Body of pancreas (tissue), 4 donors: ENCODE measurements at regions not wholly inside any gene's neighbourhood (a gene's known extent, or its start where the extent isn't known, plus 50 kb on each side); places are given as distances from the start of the nearest gene placed in this dataset.
"Not testable (repeated sequence)": the region's sequence is repeated elsewhere in the genome, so short reads cannot be mapped to it uniquely, and the experiment has no call there.

Experiments
- ATAC-seq: fragments of 150-250 bp; one replicate; pipeline ENCODE4 v1.9.1; 2016
- DNase-seq, 4 donors: peaks; one replicate each; pipeline ENCODE4 v3.0.0-alpha.2; 2019
- H3K27ac ChIP-seq, 4 donors: fragments of 200-600 bp; sonication (generic); 1 replicate in 3 of 4; 2 replicates in 1 of 4; pipeline versions ENCODE4 v1.5.1 to v1.6.1; 2016 to 2019; ENCODE audit warnings: mild to moderate bottlenecking in 1 of 4, mixed read lengths in 1 of 4, moderate library complexity in 1 of 4
- H3K27me3 ChIP-seq, 2 donors: fragments of 200-600 bp; sonication (generic); one replicate each; pipeline ENCODE4 v1.6.0; 2016; ENCODE audit warnings: mild to moderate bottlenecking in 1 of 2
- H3K36me3 ChIP-seq, 2 donors: fragments of 200-600 bp; sonication (generic); replicated peaks in 1 of 2; 2 replicates each; pipeline ENCODE4 v1.5.1; 2016; ENCODE audit warnings: low read depth in 2 of 2; ENCODE audit not compliant: insufficient read depth in 1 of 2
- H3K4me1 ChIP-seq: fragments of 200-600 bp; sonication (generic); one replicate; pipeline ENCODE4 v1.6.0; 2016
- H3K4me3 ChIP-seq, 2 donors: fragments of 200-600 bp; sonication (generic); 1 replicate in 1 of 2; 2 replicates in 1 of 2; pipeline ENCODE4 v1.5.1; 2016 to 2019
- H3K9me3 ChIP-seq, 3 donors: fragments of 200-600 bp; sonication (generic); 1 replicate in 2 of 3; 2 replicates in 1 of 3; pipeline ENCODE4 v1.5.1; 2016
- POLR2A ChIP-seq, 3 donors: fragments of 450-650 bp; IDR thresholded peaks; one replicate each; pipeline ENCODE4 v1.6.1; 2016; ENCODE audit warnings: antibody characterized with exemption in 3 of 3, mild to moderate bottlenecking in 2 of 3
- WGBS, 2 donors: methylation state at CpG; one replicate each; pipeline ENCODE4 v1.1.5; 2017; 5-methylcytosine and 5-hydroxymethylcytosine counted together
- intact Hi-C: fragments of 100-400 bp; cut with DNase I; formaldehyde crosslinking; loops from one replicate; pipeline ENCODE4 v1.15.1; 2023
- TF ChIP-seq, protein P1 (sequence below), 7 experiments: fragments of 450-650 bp in 4 of 7; fragments of 200-600 bp in 3 of 7; sonication (generic) in 3 of 7; IDR thresholded peaks; one replicate each; pipeline ENCODE4 v1.5.1; 2016 to 2019; ENCODE audit warnings: antibody characterized with exemption in 7 of 7

DNA sequence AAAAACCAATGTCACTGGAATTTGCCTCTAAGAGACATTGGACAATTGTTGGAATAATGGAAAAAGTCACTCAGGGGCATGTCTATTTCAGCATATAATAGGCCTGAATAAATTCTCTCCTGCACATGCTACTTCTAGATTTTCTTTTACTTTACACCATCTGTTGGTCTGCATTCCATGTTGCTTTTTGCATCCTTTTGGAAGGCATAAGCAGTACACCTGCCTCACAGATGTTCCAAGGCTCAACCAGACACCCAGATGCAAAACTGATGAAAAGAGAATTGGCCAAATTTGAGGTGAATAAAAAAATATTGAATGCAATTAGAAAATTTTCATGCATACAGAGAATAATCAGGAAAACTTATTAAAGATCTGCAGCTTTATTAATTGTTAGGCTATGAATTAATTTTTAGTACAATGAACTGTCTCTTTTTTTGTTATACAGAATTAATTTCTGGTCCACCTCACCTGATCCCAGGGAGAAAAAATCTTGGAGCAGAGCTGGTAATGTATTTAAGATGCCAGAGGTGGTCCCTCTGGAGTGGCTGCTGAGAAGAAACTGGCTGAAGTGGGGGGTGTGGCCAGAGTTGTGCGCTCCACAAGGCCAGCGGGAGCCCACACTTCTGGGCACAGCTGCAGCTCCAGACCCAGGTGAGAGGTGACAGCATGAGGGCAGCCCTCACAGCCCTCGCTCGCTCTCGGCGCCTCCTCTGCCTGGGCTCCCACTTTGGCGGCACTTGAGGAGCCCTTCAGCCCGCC is 778.6 kb downstream of the CDH11 start:
- no peak for ATAC-seq
- Histone ChIP-seq H3K27ac (no peak overlapping the region), H3K4me1 (no peaks in the 10 kb centered on the region), H3K27me3 (no peaks in the 10 kb centered on the region), H3K36me3 (no peaks in the 10 kb centered on the region), H3K4me3 (no peak overlapping the region), H3K9me3 (no peaks in the 10 kb centered on the region)
- WGBS, 2 donors: 94 to 97% methylated on average over 7 to 8 of the region's 8 CpGs
- intact Hi-C loops: no loop called here
- no peak for DNase-seq
- no peak for TF ChIP-seq POLR2A (IDR thresholded peaks at IDR 0.05)
- TF ChIP-seq, protein P1, sequence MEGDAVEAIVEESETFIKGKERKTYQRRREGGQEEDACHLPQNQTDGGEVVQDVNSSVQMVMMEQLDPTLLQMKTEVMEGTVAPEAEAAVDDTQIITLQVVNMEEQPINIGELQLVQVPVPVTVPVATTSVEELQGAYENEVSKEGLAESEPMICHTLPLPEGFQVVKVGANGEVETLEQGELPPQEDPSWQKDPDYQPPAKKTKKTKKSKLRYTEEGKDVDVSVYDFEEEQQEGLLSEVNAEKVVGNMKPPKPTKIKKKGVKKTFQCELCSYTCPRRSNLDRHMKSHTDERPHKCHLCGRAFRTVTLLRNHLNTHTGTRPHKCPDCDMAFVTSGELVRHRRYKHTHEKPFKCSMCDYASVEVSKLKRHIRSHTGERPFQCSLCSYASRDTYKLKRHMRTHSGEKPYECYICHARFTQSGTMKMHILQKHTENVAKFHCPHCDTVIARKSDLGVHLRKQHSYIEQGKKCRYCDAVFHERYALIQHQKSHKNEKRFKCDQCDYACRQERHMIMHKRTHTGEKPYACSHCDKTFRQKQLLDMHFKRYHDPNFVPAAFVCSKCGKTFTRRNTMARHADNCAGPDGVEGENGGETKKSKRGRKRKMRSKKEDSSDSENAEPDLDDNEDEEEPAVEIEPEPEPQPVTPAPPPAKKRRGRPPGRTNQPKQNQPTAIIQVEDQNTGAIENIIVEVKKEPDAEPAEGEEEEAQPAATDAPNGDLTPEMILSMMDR (IDR thresholded peaks at IDR 0.05): no peak

DNA sequence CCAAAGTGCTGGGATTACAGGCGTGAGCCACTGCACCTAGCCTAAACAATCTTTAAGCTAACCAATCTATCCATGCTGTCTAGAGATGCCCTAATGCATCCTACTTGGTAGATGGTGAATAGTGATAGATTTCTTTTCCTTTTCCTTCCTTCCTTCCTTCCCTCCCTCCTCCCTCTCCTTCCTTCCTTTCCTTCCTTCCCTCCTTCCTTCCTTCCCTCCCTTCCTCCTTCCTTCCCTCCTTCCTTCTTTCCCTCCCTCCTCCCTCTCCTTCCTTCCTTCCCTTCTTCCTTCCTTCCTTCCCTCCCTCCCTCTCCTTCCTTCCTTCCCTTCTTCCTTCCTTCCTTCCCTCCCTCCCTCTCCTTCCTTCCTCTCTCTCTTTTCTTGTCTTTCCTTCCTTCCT is 780.5 kb downstream of the CDH11 start:
- DNase-seq, H3K9me3 ChIP-seq, ATAC-seq, H3K36me3 ChIP-seq, H3K4me3 ChIP-seq, H3K27ac ChIP-seq, H3K27me3 ChIP-seq, H3K4me1 ChIP-seq, intact Hi-C loops: not testable (repeated sequence)
- WGBS, 2 donors: 35 to 58% methylated on average over 1 of the region's 1 CpG

DNA sequence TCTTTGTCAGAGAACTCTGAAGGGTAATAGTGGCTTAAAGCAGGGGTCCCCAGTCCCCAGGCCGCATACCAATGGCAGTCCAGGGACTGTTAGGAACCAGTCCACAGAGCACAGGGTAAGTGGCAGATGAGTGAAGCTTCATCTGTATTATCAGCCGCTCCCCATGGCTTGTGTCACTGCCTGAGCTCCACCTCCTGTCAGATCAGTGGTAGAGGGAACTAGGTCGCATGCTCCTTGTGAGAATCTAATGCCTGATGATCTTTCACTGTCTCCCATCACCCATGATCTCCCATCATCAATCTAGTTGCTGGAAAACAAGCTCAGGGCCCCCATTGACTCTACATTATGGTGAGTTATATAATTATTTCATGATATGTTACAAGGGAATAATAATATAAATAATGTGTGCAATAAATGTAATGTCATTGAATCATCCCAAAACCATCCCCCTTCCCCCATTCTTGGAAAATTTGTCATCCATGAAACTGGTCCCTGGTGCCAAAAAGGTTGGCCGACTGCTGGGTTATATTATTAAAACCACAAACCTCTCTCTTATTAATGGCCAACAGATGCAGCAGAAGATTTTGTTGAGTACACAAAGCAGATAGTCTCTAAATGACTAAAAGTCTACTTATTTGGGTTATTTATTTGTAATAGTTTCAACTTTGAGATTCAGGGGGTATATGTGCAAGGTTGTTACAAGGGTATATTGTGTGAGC is 782.7 kb downstream of the CDH11 start:
- TF ChIP-seq, protein P1 (IDR thresholded peaks at IDR 0.05): no peak
- TF ChIP-seq POLR2A (IDR thresholded peaks at IDR 0.05): no peak
- Histone ChIP-seq H3K9me3 (no peaks in the 10 kb centered on the region), H3K36me3 (no peaks in the 10 kb centered on the region), H3K4me1 (no peaks in the 10 kb centered on the region), H3K27ac (no peak overlapping the region), H3K27me3 (no peaks in the 10 kb centered on the region), H3K4me3 (no peak overlapping the region)
- DNase-seq: no peak
- WGBS, 2 donors: 69 to 73% methylated on average over 4 of the region's 4 CpGs
- no peak for ATAC-seq
- intact Hi-C loops: no loop called here

DNA sequence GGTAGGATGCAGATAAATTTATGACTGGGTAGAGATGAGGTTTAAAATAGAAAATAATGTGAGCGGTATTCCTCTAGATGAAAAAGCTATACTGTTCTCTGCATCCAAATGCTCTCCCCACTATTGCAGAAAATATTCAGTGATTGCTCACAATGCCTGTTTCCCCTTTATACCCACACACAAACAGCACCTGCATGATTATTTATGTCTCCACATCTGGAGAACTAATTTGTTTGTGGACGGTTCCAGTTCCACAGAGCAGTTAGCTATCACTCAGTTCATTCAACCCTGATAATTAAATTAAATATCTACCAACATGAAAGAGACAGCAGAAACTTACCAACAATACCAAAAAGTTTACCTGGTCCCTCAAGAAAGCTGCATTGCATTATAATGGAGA is 800.0 kb downstream of the CDH11 start:
- DNase-seq (no peak), ATAC-seq (no peak)
- Histone ChIP-seq H3K4me1 (no peaks in the 10 kb centered on the region), H3K27ac (no peak overlapping the region), H3K4me3 (no peak overlapping the region), H3K36me3 (no peaks in the 10 kb centered on the region), H3K9me3 (no peaks in the 10 kb centered on the region), H3K27me3 (no peaks in the 10 kb centered on the region)
- no peak for TF ChIP-seq POLR2A (IDR thresholded peaks at IDR 0.05)
- TF ChIP-seq, protein P1 (IDR thresholded peaks at IDR 0.05): no peak
- intact Hi-C loops: no loop called here
- 76% methylated on average over 2 of the region's 2 CpGs for WGBS, 2 donors

DNA sequence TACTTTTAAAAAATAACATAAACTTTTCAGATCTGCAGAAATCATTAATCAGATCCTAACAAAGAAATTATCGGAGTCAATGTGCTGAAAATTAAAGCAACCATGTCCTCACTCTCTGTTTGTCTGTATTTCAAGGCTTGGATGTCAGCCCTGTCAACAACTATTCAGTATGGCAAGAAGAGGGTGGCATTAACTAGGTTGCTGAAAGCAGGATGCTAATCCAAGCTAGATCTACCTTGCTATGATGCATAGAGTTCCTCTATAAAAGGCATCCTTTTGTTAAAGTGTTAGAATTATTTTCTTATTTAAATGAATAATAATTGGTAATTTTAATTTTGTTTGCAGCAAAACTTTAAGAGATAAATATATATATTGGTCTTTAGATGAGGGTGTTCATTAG is 800.8 kb downstream of the CDH11 start:
- no peak for TF ChIP-seq POLR2A (IDR thresholded peaks at IDR 0.05)
- TF ChIP-seq, protein P1 (IDR thresholded peaks at IDR 0.05): no peak
- ATAC-seq: no peak
- intact Hi-C loops: no loop called here

More for the DNA sequence above, 800.8 kb downstream of the CDH11 start:
- Histone ChIP-seq H3K9me3 (no peaks in the 10 kb centered on the region), H3K27me3 (no peaks in the 10 kb centered on the region), H3K4me1 (no peaks in the 10 kb centered on the region), H3K4me3 (no peak overlapping the region), H3K27ac (no peak overlapping the region), H3K36me3 (no peaks in the 10 kb centered on the region)
- DNase-seq: no peak
- 67 to 71% methylated on average over 1 of the region's 1 CpG for WGBS, 2 donors
